Peyer's patch (tissue), 4 donors: ENCODE measurements at regions not wholly inside any gene's neighbourhood (a gene's known extent, or its start where the extent isn't known, plus 50 kb on each side); places are given as distances from the start of the nearest gene placed in this dataset.

Experiments
- CTCF ChIP-seq, 6 experiments: fragments of 450-650 bp in 4 of 6; fragments of 200-600 bp in 2 of 6; sonication (generic) in 1 of 6; IDR thresholded peaks; one replicate each; pipeline ENCODE4 v1.5.1; 2017 to 2019; ENCODE audit warnings: antibody characterized with exemption in 6 of 6, mild to moderate bottlenecking in 3 of 6, moderate library complexity in 1 of 6
- POLR2A ChIP-seq, 2 donors: fragments of 450-650 bp; IDR thresholded peaks; one replicate each; pipeline ENCODE4 v1.5.1; 2017; ENCODE audit warnings: antibody characterized with exemption in 2 of 2, mild to moderate bottlenecking in 2 of 2, moderate library complexity in 2 of 2

- TF ChIP-seq CTCF (IDR thresholded peaks at IDR 0.05): no peak
- TF ChIP-seq POLR2A (IDR thresholded peaks at IDR 0.05): no peak
Observed at GRCh38 chr18:21978546-21979170, 190.7 kb upstream of the GATA6 start.
